Prostate gland (tissue), 2 donors: ENCODE measurements at regions not wholly inside any gene's neighbourhood (a gene's known extent, or its start where the extent isn't known, plus 50 kb on each side); places are given as distances from the start of the nearest gene placed in this dataset.
"Not testable (repeated sequence)": the region's sequence is repeated elsewhere in the genome, so short reads cannot be mapped to it uniquely, and the experiment has no call there.

Experiments
- DNase-seq: peaks from one replicate; pipeline ENCODE4 v3.0.0-alpha.2; 2019; ENCODE audit warnings: low spot score
- H3K27ac ChIP-seq, 2 donors: fragments of 200-600 bp; sonication (generic); 2 replicates each; pipeline ENCODE4 v1.5.1; 2017 to 2019
- H3K27me3 ChIP-seq: fragments of 200-600 bp; sonication (generic); replicated peaks from 2 replicates; pipeline ENCODE4 v1.5.1; 2019; ENCODE audit not compliant: insufficient read depth
- H3K36me3 ChIP-seq, 2 donors: fragments of 200-600 bp; sonication (generic); 1 replicate in 1 of 2; 2 replicates in 1 of 2; pipeline versions ENCODE4 v1.5.1 to v1.8.1; 2017 to 2019
- H3K4me1 ChIP-seq: fragments of 200-600 bp; sonication (generic); replicated peaks from 2 replicates; pipeline ENCODE4 v1.5.1; 2019
- H3K4me3 ChIP-seq, 2 donors: fragments of 200-600 bp; sonication (generic); 2 replicates each; pipeline ENCODE4 v1.5.1; 2017 to 2019
- H3K9me3 ChIP-seq: fragments of 200-600 bp; sonication (generic); 2 replicates; pipeline ENCODE4 v1.5.1; 2017
- CTCF ChIP-seq, 4 experiments: fragments of 200-600 bp in 2 of 4; fragments of 450-650 bp in 2 of 4; sonication (generic) in 2 of 4; IDR thresholded peaks; 1 replicate in 3 of 4; 2 replicates in 1 of 4; pipeline ENCODE4 v1.5.1; 2016 to 2019; ENCODE audit warnings: antibody characterized with exemption in 4 of 4, mild to moderate bottlenecking in 2 of 4, moderate library complexity in 2 of 4
- POLR2A ChIP-seq: fragments of 450-650 bp; IDR thresholded peaks from one replicate; pipeline ENCODE4 v1.6.1; 2016; ENCODE audit warnings: antibody characterized with exemption, mild to moderate bottlenecking
- POLR2AphosphoS5 ChIP-seq: sonication (generic); formaldehyde crosslinking; IDR thresholded peaks from one replicate; pipeline ENCODE4 v1.6.1; 2017; ENCODE audit warnings: antibody characterized with exemption
- WGBS: methylation state at CpG from one replicate; pipeline ENCODE4 v1.1.5; 2018; 5-methylcytosine and 5-hydroxymethylcytosine counted together
- intact Hi-C: fragments of 100-400 bp; cut with DNase I; formaldehyde crosslinking; loops from one replicate; pipeline ENCODE4 v1.14.2; 2022

GRCh38 chr10:31134311-31134952, 102.8 kb upstream of the ZNF438 start:
- Histone ChIP-seq H3K27ac (peak overlapping the region; percentile 61 to 72), H3K27me3 (no peaks in the 10 kb centered on the region), H3K9me3 (no peaks in the 10 kb centered on the region), H3K4me1 (no peaks in the 10 kb centered on the region), H3K4me3 (peak overlapping the region; percentile 24 to 26), H3K36me3 (no peaks in the 10 kb centered on the region)
- no peak for TF ChIP-seq POLR2A
- no peak for TF ChIP-seq POLR2AphosphoS5
- no peak for TF ChIP-seq CTCF (IDR thresholded peaks at IDR 0.05)
- WGBS, result 22% methylated on average over 24 of the region's 24 CpGs
- no peak for DNase-seq
- intact Hi-C loops, result loop anchor here (10.0 kb wide), 1 partner anchor 350 kb away; no protein-coding TSS in a partner anchor

- intact Hi-C loops, result loop anchor here (10.0 kb wide), 1 partner anchor 350 kb away; no protein-coding TSS in a partner anchor
- H3K36me3 ChIP-seq, result no peaks in the 10 kb centered on the region
- no peak for TF ChIP-seq POLR2A
- no peak for TF ChIP-seq CTCF (IDR thresholded peaks at IDR 0.05)
- no peak for TF ChIP-seq POLR2AphosphoS5
- H3K4me1 ChIP-seq, result no peaks in the 10 kb centered on the region
- WGBS, result 76% methylated on average over 6 of the region's 6 CpGs
- no peak overlapping the region for H3K4me3 ChIP-seq
- no peak overlapping the region for H3K27ac ChIP-seq
- no peak for DNase-seq
- H3K27me3 ChIP-seq, result no peaks in the 10 kb centered on the region
- no peaks in the 10 kb centered on the region for H3K9me3 ChIP-seq
Measured at GRCh38 chr10:31135171-31135570, 103.5 kb upstream of the ZNF438 start.

- 98% methylated on average over 8 of the region's 8 CpGs for WGBS
- not testable (repeated sequence) for H3K4me3 ChIP-seq, DNase-seq, H3K36me3 ChIP-seq, H3K27ac ChIP-seq, H3K27me3 ChIP-seq, H3K9me3 ChIP-seq, H3K4me1 ChIP-seq
- intact Hi-C loops, result loop anchor here (10.0 kb wide), 1 partner anchor 351 kb away; no protein-coding TSS in a partner anchor
Measured at GRCh38 chr10:31135791-31136190, 104.1 kb upstream of the ZNF438 start.

- no peaks in the 10 kb centered on the region for H3K9me3 ChIP-seq
- no peaks in the 10 kb centered on the region for H3K27me3 ChIP-seq
- H3K36me3 ChIP-seq, result no peaks in the 10 kb centered on the region
- TF ChIP-seq POLR2A, result no peak
- TF ChIP-seq POLR2AphosphoS5, result no peak
- TF ChIP-seq CTCF (IDR thresholded peaks at IDR 0.05), result no peak
- WGBS, result 76% methylated on average over 4 of the region's 4 CpGs
- no peak overlapping the region for H3K4me3 ChIP-seq
- H3K27ac ChIP-seq, result no peak overlapping the region
- DNase-seq, result no peak
- intact Hi-C loops, result loop anchor here (10.0 kb wide), 1 partner anchor 352 kb away; no protein-coding TSS in a partner anchor
- H3K4me1 ChIP-seq, result no peaks in the 10 kb centered on the region
Measured at GRCh38 chr10:31136386-31136785, 104.7 kb upstream of the ZNF438 start.

GRCh38 chr10:31136930-31137885, 105.5 kb upstream of the ZNF438 start:
- no peaks in the 10 kb centered on the region for H3K36me3 ChIP-seq
- H3K27me3 ChIP-seq, result no peaks in the 10 kb centered on the region
- no peak overlapping the region for H3K4me3 ChIP-seq
- DNase-seq, result no peak
- TF ChIP-seq POLR2A (no peak), POLR2AphosphoS5 (no peak), CTCF (IDR thresholded peaks at IDR 0.05) (no peak)
- 12% methylated on average over 9 of the region's 9 CpGs for WGBS
- no peaks in the 10 kb centered on the region for H3K4me1 ChIP-seq
- H3K27ac ChIP-seq, result no peak overlapping the region
- H3K9me3 ChIP-seq, result no peaks in the 10 kb centered on the region
- intact Hi-C loops, result loop anchor here (10.0 kb wide), 1 partner anchor 352 kb away; no protein-coding TSS in a partner anchor
